GM18873 (cell line): ENCODE measurements at regions not wholly inside any gene's neighbourhood (a gene's known extent, or its start where the extent isn't known, plus 50 kb on each side); places are given as distances from the start of the nearest gene placed in this dataset.
A peak's percentile ranks its signal among the peaks of the same experiment; 100 is the strongest.

Experiments
- ATAC-seq: cut with Tn5 transposase; IDR thresholded peaks from one replicate; pipeline ENCODE4 v1.9.1; 2021; ENCODE audit warnings: mild to moderate bottlenecking, moderate library complexity, moderate number of reproducible peaks; ENCODE audit not compliant: unreplicated experiment, low FRiP score

GRCh38 chr6:17047889-17048288, 54.0 kb upstream of the STMND1 start:
- no peak for ATAC-seq

GRCh38 chr6:17045581-17046322, 56.1 kb upstream of the STMND1 start:
- no peak for ATAC-seq

GRCh38 chr6:17043148-17043522, 58.7 kb upstream of the STMND1 start:
- no peak for ATAC-seq

- ATAC-seq: no peak
Observed at GRCh38 chr6:17042422-17043147, 59.3 kb upstream of the STMND1 start.

- no peak for ATAC-seq
Observed at GRCh38 chr6:17039266-17039665, 62.6 kb upstream of the STMND1 start.

- no peak for ATAC-seq
Observed at GRCh38 chr6:17038316-17038715, 63.5 kb upstream of the STMND1 start.

- no peak for ATAC-seq
Observed at GRCh38 chr6:17036065-17036393, 65.8 kb upstream of the STMND1 start.

- no peak for ATAC-seq
Observed at GRCh38 chr6:17035257-17036064, 66.4 kb upstream of the STMND1 start.

GRCh38 chr6:17033746-17034145, 68.1 kb upstream of the STMND1 start:
- ATAC-seq: no peak

GRCh38 chr6:17032988-17033634, 68.7 kb upstream of the STMND1 start:
- ATAC-seq: no peak

- ATAC-seq: no peak
Observed at GRCh38 chr6:17032590-17032987, 69.3 kb upstream of the STMND1 start.

GRCh38 chr6:17031961-17032360, 69.9 kb upstream of the STMND1 start:
- ATAC-seq: no peak

GRCh38 chr6:17027441-17027840, 74.4 kb upstream of the STMND1 start:
- no peak for ATAC-seq

- no peak for ATAC-seq
Observed at GRCh38 chr6:17022604-17023003, 79.2 kb upstream of the STMND1 start.

GRCh38 chr6:17021539-17021889, 80.3 kb upstream of the STMND1 start:
- no peak for ATAC-seq

GRCh38 chr6:17020889-17021538, 80.8 kb upstream of the STMND1 start:
- no peak for ATAC-seq

GRCh38 chr6:17018425-17018824, 83.4 kb upstream of the STMND1 start:
- no peak for ATAC-seq

GRCh38 chr6:17017416-17017815, 84.4 kb upstream of the STMND1 start:
- no peak for ATAC-seq

- no peak for ATAC-seq
Observed at GRCh38 chr6:17015551-17016381, 86.1 kb upstream of the STMND1 start.

GRCh38 chr6:17015144-17015543, 86.7 kb upstream of the STMND1 start:
- peak; percentile 89 for ATAC-seq
